ENCODE measurements at regions not wholly inside any gene's neighbourhood (a gene's known extent, or its start where the extent isn't known, plus 50 kb on each side); places are given as distances from the start of the nearest gene placed in this dataset.

DNA sequence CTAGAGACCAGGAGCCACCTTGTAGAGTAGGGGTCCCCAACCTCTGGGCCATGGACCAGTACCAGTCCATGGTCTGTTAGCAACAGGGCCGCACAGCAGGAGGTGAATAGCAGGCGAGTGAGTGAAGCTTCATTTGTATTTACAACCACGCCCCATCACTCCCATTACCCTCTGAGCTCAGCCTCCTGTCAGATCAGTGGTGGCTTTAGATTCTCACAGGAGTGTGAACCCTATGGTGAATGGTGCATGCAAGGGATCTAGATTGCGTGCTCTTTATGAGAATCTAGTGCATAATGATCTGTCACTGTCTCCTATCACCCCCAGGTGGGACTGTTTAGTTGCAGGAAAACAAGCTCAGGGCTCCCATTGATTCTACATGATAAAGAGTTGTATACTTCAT, 303.6 kb downstream of the KCNRG start:
- no peak for TF ChIP-seq EZH2phosphoT487 (IDR thresholded peaks at IDR 0.05; ENCODE audit: insufficient read depth, low read depth)
- TF ChIP-seq EZH2 (IDR thresholded peaks at IDR 0.05; ENCODE audit: insufficient read depth, poor library complexity, severe bottlenecking): no peak
- no peak overlapping the region for H3K4me3 ChIP-seq
- H3K9me3 ChIP-seq (ENCODE audit: low read depth): no peaks in the 10 kb centered on the region
- H3K27ac ChIP-seq: no peak overlapping the region
- H3K9me2 ChIP-seq (ENCODE audit: insufficient read depth): no peaks in the 10 kb centered on the region; the same call in 1 of the 2 replicates
- H3K27me3 ChIP-seq (replicated peaks; ENCODE audit: insufficient read depth): no peaks in the 10 kb centered on the region
- H3K4me2 ChIP-seq (ENCODE audit: unreplicated experiment): no peak overlapping the region
- no peaks in the 10 kb centered on the region for H3K79me2 ChIP-seq (ENCODE audit: insufficient read depth)
- no peaks in the 10 kb centered on the region for H3K36me3 ChIP-seq (ENCODE audit: low read depth)
- H3K4me1 ChIP-seq (ENCODE audit: insufficient read depth): peaks cover 28% of the 10 kb centered on the region
- no peak overlapping the region for H2AFZ ChIP-seq
- WGBS, 2 experiments (ENCODE audit: low coverage in 1 of 2, low lambda C conversion rate in 2 of 2, missing lambda C conversion rate in 2 of 2): 97 to 99% methylated on average over 4 of the region's 4 CpGs
- in situ Hi-C loops (cut with MboI): no loop called here
- DNase-seq: no peak
- H3K9ac ChIP-seq: no peak overlapping the region
- peaks cover 20% of the 10 kb centered on the region for H3F3A ChIP-seq (ENCODE audit: insufficient read depth)
- H4K20me1 ChIP-seq (ENCODE audit: insufficient read depth): no peaks in the 10 kb centered on the region

- Histone ChIP-seq H3F3A (ENCODE audit: insufficient read depth) (peaks cover 26% of the 10 kb centered on the region), H3K9me2 (ENCODE audit: insufficient read depth) (no peaks in the 10 kb centered on the region; the same call in none of the 2 replicates), H3K4me3 (no peak overlapping the region), H2AFZ (peak overlapping the region; percentile 49), H3K9me3 (ENCODE audit: low read depth) (no peaks in the 10 kb centered on the region), H3K4me1 (ENCODE audit: insufficient read depth) (peaks cover 32% of the 10 kb centered on the region), H3K27me3 (replicated peaks; ENCODE audit: insufficient read depth) (no peaks in the 10 kb centered on the region), H4K20me1 (ENCODE audit: insufficient read depth) (no peaks in the 10 kb centered on the region), H3K27ac (peak overlapping the region; percentile 45), H3K9ac (no peak overlapping the region), H3K36me3 (ENCODE audit: low read depth) (no peaks in the 10 kb centered on the region), H3K79me2 (ENCODE audit: insufficient read depth) (no peaks in the 10 kb centered on the region), H3K4me2 (ENCODE audit: unreplicated experiment) (peak overlapping the region; percentile 17)
- in situ Hi-C loops (cut with MboI): no loop called here
- 16 to 20% methylated on average over 2 of the region's 2 CpGs for WGBS, 2 experiments (ENCODE audit: low coverage in 1 of 2, low lambda C conversion rate in 2 of 2, missing lambda C conversion rate in 2 of 2)
- DNase-seq: peak; percentile 65
- TF ChIP-seq EZH2 (IDR thresholded peaks at IDR 0.05; ENCODE audit: insufficient read depth, poor library complexity, severe bottlenecking): no peak
- no peak for TF ChIP-seq EZH2phosphoT487 (IDR thresholded peaks at IDR 0.05; ENCODE audit: insufficient read depth, low read depth)
Observed at GRCh38 chr13:50319635-50320255, 304.5 kb downstream of the KCNRG start.

- no peaks in the 10 kb centered on the region for H3K27me3 ChIP-seq (replicated peaks; ENCODE audit: insufficient read depth)
- peaks cover 32% of the 10 kb centered on the region for H3K4me1 ChIP-seq (ENCODE audit: insufficient read depth)
- DNase-seq: peak; percentile 53
- H3F3A ChIP-seq (ENCODE audit: insufficient read depth): peaks cover 26% of the 10 kb centered on the region
- no peaks in the 10 kb centered on the region for H4K20me1 ChIP-seq (ENCODE audit: insufficient read depth)
- no peak for TF ChIP-seq EZH2 (IDR thresholded peaks at IDR 0.05; ENCODE audit: insufficient read depth, poor library complexity, severe bottlenecking)
- TF ChIP-seq EZH2phosphoT487 (IDR thresholded peaks at IDR 0.05; ENCODE audit: insufficient read depth, low read depth): no peak
- peak overlapping the region; percentile 49 for H2AFZ ChIP-seq
- in situ Hi-C loops (cut with MboI): no loop called here
- peak overlapping the region; percentile 45 for H3K27ac ChIP-seq
- no peak overlapping the region for H3K9ac ChIP-seq
- no peaks in the 10 kb centered on the region for H3K36me3 ChIP-seq (ENCODE audit: low read depth)
- H3K9me2 ChIP-seq (ENCODE audit: insufficient read depth): no peaks in the 10 kb centered on the region; the same call in none of the 2 replicates
- no peaks in the 10 kb centered on the region for H3K79me2 ChIP-seq (ENCODE audit: insufficient read depth)
- no peak overlapping the region for H3K4me3 ChIP-seq
- no peaks in the 10 kb centered on the region for H3K9me3 ChIP-seq (ENCODE audit: low read depth)
- WGBS, 2 experiments (ENCODE audit: low coverage in 1 of 2, low lambda C conversion rate in 2 of 2, missing lambda C conversion rate in 2 of 2): 0 to 4% methylated on average over 1 of the region's 1 CpG
- peak overlapping the region; percentile 17 for H3K4me2 ChIP-seq (ENCODE audit: unreplicated experiment)
Observed at GRCh38 chr13:50320271-50320862, 305.1 kb downstream of the KCNRG start.

DNA sequence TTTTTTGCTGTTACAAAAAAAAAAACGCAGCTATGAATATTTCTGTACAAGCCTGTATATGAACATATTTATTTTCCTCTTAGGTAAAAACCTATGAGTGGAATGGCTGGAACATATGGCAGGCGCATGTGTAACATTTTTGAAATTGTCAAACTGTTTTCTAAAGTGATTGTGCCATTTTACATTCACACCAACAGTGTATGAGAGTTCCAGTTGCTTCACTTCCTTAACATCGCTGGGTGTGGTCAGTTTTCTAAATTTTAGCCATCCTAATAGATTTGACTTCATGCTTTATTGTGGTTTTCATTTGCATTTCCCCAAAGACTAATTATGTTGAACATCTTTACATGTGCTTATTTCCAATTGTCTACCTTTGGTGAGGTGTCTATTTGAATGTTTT, 306.8 kb downstream of the KCNRG start:
- WGBS, 2 experiments (ENCODE audit: low coverage in 1 of 2, low lambda C conversion rate in 2 of 2, missing lambda C conversion rate in 2 of 2): 92 to 96% methylated on average over 3 of the region's 3 CpGs
- H3K9me3 ChIP-seq (ENCODE audit: low read depth): no peaks in the 10 kb centered on the region
- DNase-seq: no peak
- H3K4me1 ChIP-seq (ENCODE audit: insufficient read depth): peaks cover 36% of the 10 kb centered on the region
- H3K27me3 ChIP-seq (replicated peaks; ENCODE audit: insufficient read depth): no peaks in the 10 kb centered on the region
- no peaks in the 10 kb centered on the region for H3K36me3 ChIP-seq (ENCODE audit: low read depth)
- H4K20me1 ChIP-seq (ENCODE audit: insufficient read depth): no peaks in the 10 kb centered on the region
- no peaks in the 10 kb centered on the region; the same call in none of the 2 replicates for H3K9me2 ChIP-seq (ENCODE audit: insufficient read depth)
- in situ Hi-C loops (cut with MboI): no loop called here
- no peak overlapping the region for H3K9ac ChIP-seq
- no peak overlapping the region for H3K4me2 ChIP-seq (ENCODE audit: unreplicated experiment)
- no peak overlapping the region for H3K4me3 ChIP-seq
- H3F3A ChIP-seq (ENCODE audit: insufficient read depth): peaks cover 26% of the 10 kb centered on the region
- H3K79me2 ChIP-seq (ENCODE audit: insufficient read depth): no peaks in the 10 kb centered on the region
- H2AFZ ChIP-seq: no peak overlapping the region
- H3K27ac ChIP-seq: no peak overlapping the region
- TF ChIP-seq EZH2phosphoT487 (IDR thresholded peaks at IDR 0.05; ENCODE audit: insufficient read depth, low read depth): no peak
- no peak for TF ChIP-seq EZH2 (IDR thresholded peaks at IDR 0.05; ENCODE audit: insufficient read depth, poor library complexity, severe bottlenecking)

Measured in GM23248 (cell line).